H1 (cell line): ENCODE measurements at regions not wholly inside any gene's neighbourhood (a gene's known extent, or its start where the extent isn't known, plus 50 kb on each side); places are given as distances from the start of the nearest gene placed in this dataset.

Experiments used
- CTCF ChIA-PET: fragments of 300-600 bp; sonication (Branson Sonifier 250); formaldehyde crosslinking; loops from one replicate; lab custom pipeline; 2021; ENCODE audit not compliant: partially characterized antibody; lab: Charles Lee
- POLR2A ChIA-PET: fragments of 300-600 bp; sonication (Branson Sonifier 250); formaldehyde crosslinking; loops from one replicate; lab custom pipeline; 2021; ENCODE audit warnings: inconsistent platforms; ENCODE audit not compliant: partially characterized antibody; lab: Charles Lee
- DNase-seq, 2 experiments: peaks; one replicate each; pipeline versions ENCODE4 v3.0.0 to v3.0.0-alpha.2; 2010 to 2022; ENCODE audit warnings: low spot score in 2 of 2, low read depth in 1 of 2, mixed read lengths in 1 of 2
- FAIRE-seq: peaks from 2 replicates; lab custom pipeline; 2011; peaks lifted over from hg19 to GRCh38; lab: Jason Lieb, UNC
- H2AFZ ChIP-seq: 2 replicates; pipeline ENCODE4 v1.8.1; 2012; ENCODE audit warnings: low read length, inconsistent platforms
- H2AK5ac ChIP-seq: 2 replicates; pipeline ENCODE4 v1.6.1; 2013; ENCODE audit warnings: low read depth, low read length
- H2BK120ac ChIP-seq: replicated peaks from 2 replicates; pipeline ENCODE3; 2013; ENCODE audit warnings: low read depth, low read length, inconsistent platforms
- H2BK12ac ChIP-seq: 2 replicates; pipeline ENCODE4 v1.6.1; 2013; ENCODE audit warnings: low read depth, low read length
- H2BK15ac ChIP-seq: 2 replicates; pipeline ENCODE4 v1.6.1; 2013; ENCODE audit warnings: low read length
- H2BK20ac ChIP-seq: 2 replicates; pipeline ENCODE4 v1.6.1; 2013; ENCODE audit warnings: low read length
- H2BK5ac ChIP-seq: 2 replicates; pipeline ENCODE4 v1.6.1; 2013; ENCODE audit warnings: low read depth, low read length
- H3K14ac ChIP-seq: 2 replicates; pipeline ENCODE4 v1.6.1; 2013; ENCODE audit warnings: inconsistent platforms; ENCODE audit not compliant: insufficient read length
- H3K18ac ChIP-seq: 2 replicates; pipeline ENCODE4 v1.6.1; 2013; ENCODE audit warnings: low read length; ENCODE audit errors: extremely low read depth
- H3K23ac ChIP-seq: 2 replicates; pipeline ENCODE4 v1.6.1; 2013; ENCODE audit warnings: inconsistent platforms; ENCODE audit not compliant: insufficient read length
- H3K23me2 ChIP-seq: 2 replicates; pipeline ENCODE4 v1.6.1; 2013; ENCODE audit warnings: low read depth, low read length
- H3K27ac ChIP-seq: 2 replicates; pipeline ENCODE4 v1.6.1; 2011; ENCODE audit warnings: low read depth, low read length, inconsistent platforms
- H3K27me3 ChIP-seq, 4 experiments: replicated peaks in 1 of 4; 1 replicate in 1 of 4; 2 replicates in 3 of 4; pipeline versions ENCODE4 v1.6.1 to v1.8.1; 2011 to 2013; ENCODE audit warnings: low read length in 3 of 4, mild to moderate bottlenecking in 3 of 4, inconsistent platforms in 2 of 4, mixed read lengths in 2 of 4, moderate library complexity in 1 of 4; ENCODE audit not compliant: control insufficient read depth in 3 of 4, insufficient read depth in 3 of 4; ENCODE audit errors: extremely low read depth in 1 of 4
- H3K36me3 ChIP-seq, 4 experiments: 2 replicates each; pipeline versions ENCODE4 v1.6.1 to v1.8.1; 2011 to 2013; ENCODE audit warnings: mild to moderate bottlenecking in 4 of 4, low read length in 3 of 4, moderate library complexity in 2 of 4, control low read depth in 1 of 4, inconsistent platforms in 1 of 4; ENCODE audit not compliant: insufficient read depth in 4 of 4, control insufficient read depth in 2 of 4
- H3K4ac ChIP-seq: replicated peaks from 2 replicates; pipeline ENCODE3; 2013; ENCODE audit warnings: low read length, low read depth, mixed read lengths, inconsistent platforms; ENCODE audit not compliant: insufficient read length
- H3K4me1 ChIP-seq, 4 experiments: replicated peaks in 1 of 4; 1 replicate in 1 of 4; 2 replicates in 3 of 4; pipeline versions ENCODE4 v1.6.1 to v1.8.1; 2011 to 2013; ENCODE audit warnings: low read length in 3 of 4, inconsistent platforms in 2 of 4, mixed read lengths in 1 of 4; ENCODE audit not compliant: insufficient read depth in 4 of 4, control insufficient read depth in 3 of 4
- H3K4me2 ChIP-seq, 2 experiments: 2 replicates each; pipeline versions ENCODE4 v1.6.1 to v1.8.1; 2011 to 2013; ENCODE audit warnings: low read depth in 2 of 2, low read length in 2 of 2, control low read depth in 1 of 2, inconsistent platforms in 1 of 2, mild to moderate bottlenecking in 1 of 2; ENCODE audit not compliant: insufficient read depth in 1 of 2
- H3K4me3 ChIP-seq, 4 experiments: fragments of 200-600, 300-600 bp in 1 of 4; sonication (generic), shearing (Covaris generic), sonication (Bioruptor Twin) in 1 of 4; 2 replicates each; pipeline versions ENCODE4 v1.5.1 to v1.8.1; 2011 to 2016; ENCODE audit warnings: low read length in 4 of 4, low read depth in 3 of 4, control low read depth in 2 of 4, inconsistent platforms in 2 of 4, mild to moderate bottlenecking in 2 of 4, mixed read lengths in 1 of 4, moderate library complexity in 1 of 4; ENCODE audit not compliant: insufficient read depth in 2 of 4; ENCODE audit errors: extremely low read depth in 1 of 4
- H3K56ac ChIP-seq: replicated peaks from 2 replicates; pipeline ENCODE3; 2013; ENCODE audit warnings: low read depth, mild to moderate bottlenecking, mixed read lengths, low read length, inconsistent platforms; ENCODE audit not compliant: insufficient read length
- H3K79me1 ChIP-seq: 2 replicates; pipeline ENCODE4 v1.6.1; 2013; ENCODE audit warnings: low read depth, low read length, control low read depth
- H3K79me2 ChIP-seq, 2 experiments: 2 replicates each; pipeline versions ENCODE4 v1.6.1 to v1.8.1; 2012 to 2013; ENCODE audit warnings: low read length in 2 of 2, mild to moderate bottlenecking in 2 of 2, inconsistent platforms in 1 of 2; ENCODE audit not compliant: insufficient read depth in 2 of 2, control insufficient read depth in 1 of 2
- H3K9ac ChIP-seq, 4 experiments: replicated peaks in 1 of 4; 1 replicate in 1 of 4; 2 replicates in 3 of 4; pipeline versions ENCODE4 v1.6.1 to v1.8.1; 2011 to 2013; ENCODE audit warnings: low read depth in 3 of 4, low read length in 3 of 4, control low read depth in 2 of 4, mild to moderate bottlenecking in 2 of 4, moderate library complexity in 2 of 4, inconsistent platforms in 1 of 4; ENCODE audit errors: extremely low read depth in 1 of 4
- H3K9me3 ChIP-seq, 2 experiments: 2 replicates each; pipeline versions ENCODE4 v1.6.1 to v1.8.1; 2012 to 2013; ENCODE audit warnings: mild to moderate bottlenecking in 2 of 2, moderate library complexity in 2 of 2, control low read depth in 1 of 2, inconsistent platforms in 1 of 2, low read depth in 1 of 2, low read length in 1 of 2, mixed read lengths in 1 of 2; ENCODE audit not compliant: insufficient read depth in 2 of 2
- H4K20me1 ChIP-seq, 2 experiments: replicated peaks in 1 of 2; 2 replicates each; pipeline versions ENCODE3 to v1.8.1; 2011 to 2013; ENCODE audit warnings: inconsistent platforms in 2 of 2, low read length in 2 of 2, mild to moderate bottlenecking in 1 of 2; ENCODE audit not compliant: insufficient read depth in 2 of 2, control insufficient read depth in 1 of 2
- H4K5ac ChIP-seq: 2 replicates; pipeline ENCODE4 v1.6.1; 2013; ENCODE audit warnings: low read length, low read depth, mixed read lengths, inconsistent platforms; ENCODE audit not compliant: insufficient read length
- H4K8ac ChIP-seq: 2 replicates; pipeline ENCODE4 v1.8.0; 2013; ENCODE audit warnings: mild to moderate bottlenecking, moderate library complexity, low read length, inconsistent platforms; ENCODE audit not compliant: insufficient read depth; ENCODE audit errors: extremely low read depth
- H4K91ac ChIP-seq: replicated peaks from 2 replicates; pipeline ENCODE3; 2013; ENCODE audit warnings: low read length, mixed read lengths, inconsistent platforms; ENCODE audit not compliant: insufficient read length
- CHD1 ChIP-seq: IDR thresholded peaks from 2 replicates; pipeline ENCODE4 v1.6.1; 2012; ENCODE audit warnings: low read depth, low read length, improper control_type of control experiment
- PHF8 ChIP-seq: fragments of 200-600 bp; sonication (generic); conservative IDR thresholded peaks from 2 replicates; pipeline ENCODE4 v1.7.1; 2012; ENCODE audit warnings: low read depth, mild to moderate bottlenecking, inconsistent platforms, low read length, moderate library complexity
- POU5F1 ChIP-seq: IDR thresholded peaks from 2 replicates; pipeline ENCODE4 v1.6.1; 2011; ENCODE audit warnings: low read depth, mild to moderate bottlenecking, low read length, moderate library complexity
- SIRT6 ChIP-seq: IDR thresholded peaks from one replicate; pipeline ENCODE4 v1.7.1; 2012; ENCODE audit warnings: low read length, inconsistent platforms
- WGBS, 2 experiments: shearing (Covaris generic) in 1 of 2; methylation state at CpG; one replicate each; pipeline versions ENCODE4 v1.1.6 to v1.1.7; 2013 to 2015; ENCODE audit warnings: low lambda C conversion rate in 2 of 2, mixed read lengths in 2 of 2, inconsistent platforms in 1 of 2, low coverage in 1 of 2, missing lambda C conversion rate in 1 of 2; ENCODE audit not compliant: insufficient replicate concordance in 2 of 2, insufficient coverage in 1 of 2, insufficient read length in 1 of 2; ENCODE audit errors: extremely low coverage in 1 of 2, missing lambda C conversion rate in 1 of 2; 5-methylcytosine and 5-hydroxymethylcytosine counted together

DNA sequence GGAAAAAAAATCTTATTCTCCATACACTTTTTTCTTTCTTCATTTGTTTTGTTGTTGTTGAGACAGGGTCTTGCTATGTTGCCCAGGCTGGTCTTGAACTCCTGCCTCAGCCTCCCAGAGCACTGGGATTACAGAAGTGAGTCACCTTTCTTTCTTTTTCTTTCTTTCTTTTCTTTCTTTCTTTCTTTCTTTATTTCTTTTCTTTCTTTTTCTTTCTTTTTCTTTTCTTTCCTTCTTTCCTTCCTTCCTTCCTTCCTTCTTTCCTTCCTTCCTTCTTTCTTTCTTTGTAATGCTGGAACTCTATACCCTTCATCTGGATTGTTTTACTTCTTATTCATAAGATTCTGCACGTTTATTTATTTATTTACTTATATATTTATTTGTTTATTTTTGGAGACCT lies 94.5 kb upstream of the TNRC6A start:
- Histone ChIP-seq H4K8ac (no peak overlapping the region), H3K23ac (no peak overlapping the region), H4K20me1 (no peaks in the 10 kb centered on the region), H3K23me2 (no peaks in the 10 kb centered on the region; the same call in 1 of the 2 replicates), H3K9ac (no peak overlapping the region), H2BK12ac (no peak overlapping the region), H2AK5ac (no peak overlapping the region), H2BK20ac (no peak overlapping the region), H3K4me3 (no peak overlapping the region), H3K27ac (no peak overlapping the region), H3K36me3 (no peaks in the 10 kb centered on the region), H3K56ac (no peak overlapping the region), H4K91ac (no peak overlapping the region), H2BK15ac (no peak overlapping the region), H2BK5ac (no peak overlapping the region), H2AFZ (no peak overlapping the region), H3K4me2 (no peak overlapping the region), H2BK120ac (no peak overlapping the region), H3K4ac (no peak overlapping the region), H3K4me1 (no peaks in the 10 kb centered on the region), H3K79me1 (no peaks in the 10 kb centered on the region), H3K79me2 (no peaks in the 10 kb centered on the region), H3K14ac (no peak overlapping the region), H3K18ac (no peak overlapping the region), H4K5ac (no peak overlapping the region), H3K27me3 (no peaks in the 10 kb centered on the region), H3K9me3 (peaks cover 0 to 3% of the 10 kb centered on the region in 2 experiments; a peak in 1 of 4 replicates)
- WGBS, 2 experiments: 100% methylated on average over 1 of the region's 1 CpG; no CpG with 5 or more reads in 1 of the 2 experiments
- FAIRE-seq (no peak), DNase-seq (no peak)
- POLR2A ChIA-PET: no interaction called here
- TF ChIP-seq PHF8 (no peak), SIRT6 (no peak), POU5F1 (no peak), CHD1 (no peak)
- CTCF ChIA-PET: no interaction called here
